Stimulated activated effector memory CD8-positive, alpha-beta T cell treated with anti-CD3 and anti-CD28 coated beads, Interleukin-12 subunit alpha, Interleukin-12 subunit beta, amount 100 ng/mL, for 72 hours (primary cell): ENCODE measurements at regions not wholly inside any gene's neighbourhood (a gene's known extent, or its start where the extent isn't known, plus 50 kb on each side); places are given as distances from the start of the nearest gene placed in this dataset.
A peak's percentile ranks its signal among the peaks of the same experiment; 100 is the strongest.

Source experiments
- ATAC-seq: fragments of 150-1000 bp; cut with Tn5 transposase; 2 replicates; pipeline ENCODE4 v1.10.0; 2021
- DNase-seq, 2 donors: peaks; one replicate each; pipeline ENCODE4 v3.0.0; 2021 to 2022; ENCODE audit warnings: low spot score in 2 of 2
- H3K27ac Mint-ChIP-seq: one replicate; pipeline ENCODE4 v1.8.0; 2022; ENCODE audit warnings: mild to moderate bottlenecking, mixed read lengths
- H3K36me3 Mint-ChIP-seq: one replicate; pipeline ENCODE4 v1.8.0; 2022; ENCODE audit warnings: mild to moderate bottlenecking, mixed read lengths
- H3K4me1 Mint-ChIP-seq: one replicate; pipeline ENCODE4 v1.8.0; 2022; ENCODE audit warnings: mixed read lengths
- H3K4me3 Mint-ChIP-seq: one replicate; pipeline ENCODE4 v1.8.0; 2022; ENCODE audit warnings: mild to moderate bottlenecking, mixed read lengths
- H3K9me3 Mint-ChIP-seq: one replicate; pipeline ENCODE4 v1.8.0; 2022; ENCODE audit warnings: mixed read lengths

GRCh38 chr11:95545116-95545875 lies 244.3 kb downstream of the FAM76B start:
- Mint-ChIP-seq H3K4me1 (no peaks in the 10 kb centered on the region), H3K36me3 (no peaks in the 10 kb centered on the region), H3K27ac (no peak overlapping the region), H3K9me3 (no peaks in the 10 kb centered on the region), H3K4me3 (no peak overlapping the region)
- no peak for DNase-seq
- no peak for ATAC-seq

GRCh38 chr11:95544095-95544856 lies 245.3 kb downstream of the FAM76B start:
- Mint-ChIP-seq H3K9me3 (no peaks in the 10 kb centered on the region), H3K36me3 (no peaks in the 10 kb centered on the region)
- DNase-seq, result no peak

GRCh38 chr11:95542868-95543551 lies 246.6 kb downstream of the FAM76B start:
- Mint-ChIP-seq H3K4me1 (no peaks in the 10 kb centered on the region), H3K27ac (no peak overlapping the region), H3K4me3 (no peak overlapping the region), H3K36me3 (no peaks in the 10 kb centered on the region), H3K9me3 (no peaks in the 10 kb centered on the region)
- no peak for DNase-seq
- no peak for ATAC-seq

More at GRCh38 chr11:95544095-95544856, 245.3 kb downstream of the FAM76B start:
- Mint-ChIP-seq H3K4me3 (no peak overlapping the region), H3K27ac (no peak overlapping the region), H3K4me1 (no peaks in the 10 kb centered on the region)
- ATAC-seq, result peak; percentile 88

GRCh38 chr11:95541715-95542114 lies 247.9 kb downstream of the FAM76B start:
- ATAC-seq (no peak), DNase-seq (no peak)
- H3K4me3 Mint-ChIP-seq, result no peak overlapping the region
- H3K27ac Mint-ChIP-seq, result no peak overlapping the region
- H3K36me3 Mint-ChIP-seq, result no peaks in the 10 kb centered on the region
- no peaks in the 10 kb centered on the region for H3K9me3 Mint-ChIP-seq
- no peaks in the 10 kb centered on the region for H3K4me1 Mint-ChIP-seq

DNA sequence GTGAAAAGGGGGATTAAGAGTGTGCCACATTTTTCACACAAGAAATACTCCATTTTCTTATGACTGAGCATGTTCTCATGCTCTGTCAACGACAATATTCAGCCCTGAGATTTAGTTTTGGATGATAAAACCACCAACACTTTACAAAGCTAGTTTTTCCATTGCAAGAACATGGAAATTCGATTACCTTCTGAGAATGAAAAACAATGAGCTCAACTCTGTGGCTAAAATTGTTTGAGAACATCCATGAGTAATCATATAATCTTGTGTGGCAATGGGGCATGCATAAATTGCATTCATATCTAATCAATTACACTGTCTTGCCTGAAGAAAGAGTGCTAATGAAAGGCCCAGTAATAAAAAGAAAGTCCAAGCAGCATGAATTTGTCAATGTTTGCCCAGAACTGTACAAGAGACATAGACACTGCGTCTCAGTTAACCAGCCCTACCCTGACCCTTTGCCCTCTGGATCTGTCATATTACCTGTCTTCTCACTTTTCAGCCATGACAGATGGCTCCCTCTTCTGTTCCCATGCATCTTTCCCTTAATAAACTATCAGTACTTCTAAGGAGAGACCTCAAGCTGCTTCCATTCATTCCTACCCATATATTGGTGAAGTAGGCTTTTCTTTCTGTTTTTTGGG lies 253.4 kb downstream of the FAM76B start:
- Mint-ChIP-seq H3K4me3 (no peak overlapping the region), H3K27ac (no peak overlapping the region)

DNA sequence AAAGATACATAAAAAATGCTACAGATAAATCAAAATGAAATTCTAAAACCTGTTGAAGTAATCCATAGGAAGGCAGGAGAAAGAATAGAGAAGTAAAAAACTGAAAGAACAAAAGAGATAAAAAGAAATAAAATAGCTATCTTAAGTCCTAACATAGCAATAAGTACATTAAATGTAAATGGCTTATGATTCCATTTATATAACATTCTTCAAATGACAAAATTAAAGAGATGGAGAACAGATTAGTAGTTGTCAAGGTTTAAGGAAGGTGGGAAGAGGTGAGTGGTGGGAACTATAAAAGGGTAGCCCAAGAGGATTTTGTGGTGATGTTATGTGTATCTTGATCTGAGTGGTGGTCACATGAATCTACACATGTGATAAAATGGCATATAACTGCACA lies 254.8 kb downstream of the FAM76B start:
- H3K4me3 Mint-ChIP-seq, result no peak overlapping the region
- no peaks in the 10 kb centered on the region for H3K36me3 Mint-ChIP-seq
- no peak for ATAC-seq
- peaks cover 5% of the 10 kb centered on the region for H3K9me3 Mint-ChIP-seq
- H3K4me1 Mint-ChIP-seq, result no peaks in the 10 kb centered on the region
- DNase-seq, result no peak
- no peak overlapping the region for H3K27ac Mint-ChIP-seq

More for the DNA sequence above, 253.4 kb downstream of the FAM76B start:
- Mint-ChIP-seq H3K36me3 (no peaks in the 10 kb centered on the region), H3K4me1 (no peaks in the 10 kb centered on the region), H3K9me3 (peaks cover 5% of the 10 kb centered on the region)
- ATAC-seq (peak; percentile 45), DNase-seq (no peak)

DNA sequence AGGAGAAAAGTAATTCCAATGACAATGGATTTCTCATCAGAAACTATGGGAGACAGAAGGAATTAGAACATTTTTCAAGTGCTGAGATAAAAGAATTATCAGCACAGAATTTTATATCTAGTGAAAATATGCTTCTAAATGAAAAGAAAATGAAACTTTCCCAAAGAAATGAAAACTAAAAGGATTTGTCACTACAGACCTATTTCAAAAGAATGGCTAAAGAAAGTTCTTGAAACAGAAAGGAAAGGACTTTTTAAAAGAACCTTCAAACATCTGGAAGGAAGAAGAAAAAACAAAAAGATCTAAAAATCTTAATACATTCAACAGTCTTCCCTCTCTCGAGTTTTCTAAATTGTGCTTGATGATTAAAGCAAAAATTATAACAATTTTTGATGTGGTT lies 255.4 kb downstream of the FAM76B start:
- DNase-seq, result no peak
- H3K27ac Mint-ChIP-seq, result no peak overlapping the region

GRCh38 chr11:95531116-95531515 lies 258.5 kb downstream of the FAM76B start:
- Mint-ChIP-seq H3K27ac (no peak overlapping the region), H3K4me3 (no peak overlapping the region), H3K4me1 (no peaks in the 10 kb centered on the region), H3K9me3 (peaks cover 5% of the 10 kb centered on the region), H3K36me3 (no peaks in the 10 kb centered on the region)
- ATAC-seq (no peak), DNase-seq (no peak)

More for the DNA sequence above, 255.4 kb downstream of the FAM76B start:
- no peaks in the 10 kb centered on the region for H3K36me3 Mint-ChIP-seq
- H3K4me3 Mint-ChIP-seq, result no peak overlapping the region
- H3K9me3 Mint-ChIP-seq, result peaks cover 5% of the 10 kb centered on the region
- no peak for ATAC-seq
- H3K4me1 Mint-ChIP-seq, result no peaks in the 10 kb centered on the region

GRCh38 chr11:95524314-95525036 lies 265.1 kb downstream of the FAM76B start:
- Mint-ChIP-seq H3K27ac (no peak overlapping the region), H3K4me1 (no peaks in the 10 kb centered on the region), H3K9me3 (no peaks in the 10 kb centered on the region), H3K36me3 (no peaks in the 10 kb centered on the region), H3K4me3 (no peak overlapping the region)
- ATAC-seq (no peak), DNase-seq (no peak)

- Mint-ChIP-seq H3K36me3 (no peaks in the 10 kb centered on the region), H3K4me1 (no peaks in the 10 kb centered on the region), H3K27ac (no peak overlapping the region), H3K9me3 (no peaks in the 10 kb centered on the region), H3K4me3 (no peak overlapping the region)
- DNase-seq (no peak), ATAC-seq (no peak)
These were observed 266.7 kb downstream of the FAM76B start for GRCh38 chr11:95522874-95523273.

GRCh38 chr11:95521862-95522261 lies 267.7 kb downstream of the FAM76B start:
- Mint-ChIP-seq H3K27ac (no peak overlapping the region), H3K9me3 (no peaks in the 10 kb centered on the region), H3K4me3 (no peak overlapping the region), H3K4me1 (no peaks in the 10 kb centered on the region), H3K36me3 (no peaks in the 10 kb centered on the region)
- DNase-seq (no peak), ATAC-seq (no peak)

- ATAC-seq, result no peak
- no peaks in the 10 kb centered on the region for H3K4me1 Mint-ChIP-seq
- H3K36me3 Mint-ChIP-seq, result no peaks in the 10 kb centered on the region
- no peak for DNase-seq
- no peak overlapping the region for H3K4me3 Mint-ChIP-seq
- H3K9me3 Mint-ChIP-seq, result no peaks in the 10 kb centered on the region
- H3K27ac Mint-ChIP-seq, result no peak overlapping the region
These were observed 268.4 kb downstream of the FAM76B start for GRCh38 chr11:95521133-95521542.

GRCh38 chr11:95520369-95521132 lies 269.0 kb downstream of the FAM76B start:
- Mint-ChIP-seq H3K4me1 (no peaks in the 10 kb centered on the region), H3K36me3 (no peaks in the 10 kb centered on the region), H3K9me3 (no peaks in the 10 kb centered on the region), H3K27ac (no peak overlapping the region), H3K4me3 (no peak overlapping the region)
- no peak for ATAC-seq
- no peak for DNase-seq

DNA sequence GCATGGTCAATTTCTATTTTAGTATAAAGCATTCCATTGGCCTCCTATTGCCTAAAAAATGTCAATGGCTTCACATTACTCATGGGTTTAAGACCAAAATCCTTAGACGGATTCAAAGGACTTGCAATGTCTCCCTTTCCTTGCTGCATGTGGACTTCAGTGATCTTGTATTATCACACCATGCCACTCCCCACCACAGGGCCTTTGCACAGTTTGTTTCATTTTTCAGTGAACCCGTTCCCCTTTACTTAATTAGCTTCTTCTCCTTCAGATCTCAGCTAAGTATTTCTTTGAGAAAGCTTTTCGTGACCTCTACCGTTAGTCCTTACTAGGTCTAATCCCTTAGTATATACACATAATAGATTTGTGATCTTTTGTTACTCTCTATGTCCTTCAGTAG lies 269.7 kb downstream of the FAM76B start:
- no peaks in the 10 kb centered on the region for H3K9me3 Mint-ChIP-seq
- DNase-seq, result no peak

More for the DNA sequence above, 269.7 kb downstream of the FAM76B start:
- H3K27ac Mint-ChIP-seq, result no peak overlapping the region
- no peaks in the 10 kb centered on the region for H3K36me3 Mint-ChIP-seq
- no peak for ATAC-seq
- no peaks in the 10 kb centered on the region for H3K4me1 Mint-ChIP-seq
- H3K4me3 Mint-ChIP-seq, result no peak overlapping the region
